Tibial nerve (tissue), 4 donors: ENCODE measurements at regions not wholly inside any gene's neighbourhood (a gene's known extent, or its start where the extent isn't known, plus 50 kb on each side); places are given as distances from the start of the nearest gene placed in this dataset.

Experiments used
- CTCF ChIP-seq, 5 experiments: fragments of 200-600 bp in 3 of 5; fragments of 450-650 bp in 2 of 5; sonication (generic) in 3 of 5; IDR thresholded peaks; one replicate each; pipeline ENCODE4 v1.5.1; 2016 to 2019; ENCODE audit warnings: antibody characterized with exemption in 5 of 5, mild to moderate bottlenecking in 3 of 5, moderate library complexity in 2 of 5
- EP300 ChIP-seq, 2 donors: sonication (generic); formaldehyde crosslinking; IDR thresholded peaks; one replicate each; pipeline ENCODE4 v1.6.1; 2017; ENCODE audit warnings: antibody characterized with exemption in 2 of 2, mild to moderate bottlenecking in 1 of 2
- POLR2A ChIP-seq, 2 donors: fragments of 450-650 bp; IDR thresholded peaks; one replicate each; pipeline ENCODE4 v1.6.1; 2017; ENCODE audit warnings: antibody characterized with exemption in 2 of 2, mild to moderate bottlenecking in 2 of 2, moderate library complexity in 2 of 2

GRCh38 chr12:103021538-103022218 is 64.2 kb downstream of the ASCL1 start:
- TF ChIP-seq CTCF (IDR thresholded peaks at IDR 0.05), result no peak
- no peak for TF ChIP-seq EP300 (IDR thresholded peaks at IDR 0.05)
- TF ChIP-seq POLR2A (IDR thresholded peaks at IDR 0.05), result no peak
